H1 (cell line): ENCODE measurements at regions not wholly inside any gene's neighbourhood (a gene's known extent, or its start where the extent isn't known, plus 50 kb on each side); places are given as distances from the start of the nearest gene placed in this dataset.

Experiments used
- CTCF ChIA-PET: fragments of 300-600 bp; sonication (Branson Sonifier 250); formaldehyde crosslinking; loops from one replicate; lab custom pipeline; 2021; ENCODE audit not compliant: partially characterized antibody; lab: Charles Lee
- POLR2A ChIA-PET: fragments of 300-600 bp; sonication (Branson Sonifier 250); formaldehyde crosslinking; loops from one replicate; lab custom pipeline; 2021; ENCODE audit warnings: inconsistent platforms; ENCODE audit not compliant: partially characterized antibody; lab: Charles Lee
- DNase-seq, 2 experiments: peaks; one replicate each; pipeline versions ENCODE4 v3.0.0 to v3.0.0-alpha.2; 2010 to 2022; ENCODE audit warnings: low spot score in 2 of 2, low read depth in 1 of 2, mixed read lengths in 1 of 2
- FAIRE-seq: peaks from 2 replicates; lab custom pipeline; 2011; peaks lifted over from hg19 to GRCh38; lab: Jason Lieb, UNC
- H2AFZ ChIP-seq: 2 replicates; pipeline ENCODE4 v1.8.1; 2012; ENCODE audit warnings: low read length, inconsistent platforms
- H2AK5ac ChIP-seq: 2 replicates; pipeline ENCODE4 v1.6.1; 2013; ENCODE audit warnings: low read depth, low read length
- H2BK120ac ChIP-seq: replicated peaks from 2 replicates; pipeline ENCODE3; 2013; ENCODE audit warnings: low read depth, low read length, inconsistent platforms
- H2BK12ac ChIP-seq: 2 replicates; pipeline ENCODE4 v1.6.1; 2013; ENCODE audit warnings: low read depth, low read length
- H2BK15ac ChIP-seq: 2 replicates; pipeline ENCODE4 v1.6.1; 2013; ENCODE audit warnings: low read length
- H2BK20ac ChIP-seq: 2 replicates; pipeline ENCODE4 v1.6.1; 2013; ENCODE audit warnings: low read length
- H2BK5ac ChIP-seq: 2 replicates; pipeline ENCODE4 v1.6.1; 2013; ENCODE audit warnings: low read depth, low read length
- H3K14ac ChIP-seq: 2 replicates; pipeline ENCODE4 v1.6.1; 2013; ENCODE audit warnings: inconsistent platforms; ENCODE audit not compliant: insufficient read length
- H3K18ac ChIP-seq: 2 replicates; pipeline ENCODE4 v1.6.1; 2013; ENCODE audit warnings: low read length; ENCODE audit errors: extremely low read depth
- H3K23ac ChIP-seq: 2 replicates; pipeline ENCODE4 v1.6.1; 2013; ENCODE audit warnings: inconsistent platforms; ENCODE audit not compliant: insufficient read length
- H3K23me2 ChIP-seq: 2 replicates; pipeline ENCODE4 v1.6.1; 2013; ENCODE audit warnings: low read depth, low read length
- H3K27ac ChIP-seq: 2 replicates; pipeline ENCODE4 v1.6.1; 2011; ENCODE audit warnings: low read depth, low read length, inconsistent platforms
- H3K27me3 ChIP-seq, 4 experiments: replicated peaks in 1 of 4; 1 replicate in 1 of 4; 2 replicates in 3 of 4; pipeline versions ENCODE4 v1.6.1 to v1.8.1; 2011 to 2013; ENCODE audit warnings: low read length in 3 of 4, mild to moderate bottlenecking in 3 of 4, inconsistent platforms in 2 of 4, mixed read lengths in 2 of 4, moderate library complexity in 1 of 4; ENCODE audit not compliant: control insufficient read depth in 3 of 4, insufficient read depth in 3 of 4; ENCODE audit errors: extremely low read depth in 1 of 4
- H3K36me3 ChIP-seq, 4 experiments: 2 replicates each; pipeline versions ENCODE4 v1.6.1 to v1.8.1; 2011 to 2013; ENCODE audit warnings: mild to moderate bottlenecking in 4 of 4, low read length in 3 of 4, moderate library complexity in 2 of 4, control low read depth in 1 of 4, inconsistent platforms in 1 of 4; ENCODE audit not compliant: insufficient read depth in 4 of 4, control insufficient read depth in 2 of 4
- H3K4ac ChIP-seq: replicated peaks from 2 replicates; pipeline ENCODE3; 2013; ENCODE audit warnings: low read length, low read depth, mixed read lengths, inconsistent platforms; ENCODE audit not compliant: insufficient read length
- H3K4me1 ChIP-seq, 4 experiments: replicated peaks in 1 of 4; 1 replicate in 1 of 4; 2 replicates in 3 of 4; pipeline versions ENCODE4 v1.6.1 to v1.8.1; 2011 to 2013; ENCODE audit warnings: low read length in 3 of 4, inconsistent platforms in 2 of 4, mixed read lengths in 1 of 4; ENCODE audit not compliant: insufficient read depth in 4 of 4, control insufficient read depth in 3 of 4
- H3K4me2 ChIP-seq, 2 experiments: 2 replicates each; pipeline versions ENCODE4 v1.6.1 to v1.8.1; 2011 to 2013; ENCODE audit warnings: low read depth in 2 of 2, low read length in 2 of 2, control low read depth in 1 of 2, inconsistent platforms in 1 of 2, mild to moderate bottlenecking in 1 of 2; ENCODE audit not compliant: insufficient read depth in 1 of 2
- H3K4me3 ChIP-seq, 4 experiments: fragments of 200-600, 300-600 bp in 1 of 4; sonication (generic), shearing (Covaris generic), sonication (Bioruptor Twin) in 1 of 4; 2 replicates each; pipeline versions ENCODE4 v1.5.1 to v1.8.1; 2011 to 2016; ENCODE audit warnings: low read length in 4 of 4, low read depth in 3 of 4, control low read depth in 2 of 4, inconsistent platforms in 2 of 4, mild to moderate bottlenecking in 2 of 4, mixed read lengths in 1 of 4, moderate library complexity in 1 of 4; ENCODE audit not compliant: insufficient read depth in 2 of 4; ENCODE audit errors: extremely low read depth in 1 of 4
- H3K56ac ChIP-seq: replicated peaks from 2 replicates; pipeline ENCODE3; 2013; ENCODE audit warnings: low read depth, mild to moderate bottlenecking, mixed read lengths, low read length, inconsistent platforms; ENCODE audit not compliant: insufficient read length
- H3K79me1 ChIP-seq: 2 replicates; pipeline ENCODE4 v1.6.1; 2013; ENCODE audit warnings: low read depth, low read length, control low read depth
- H3K79me2 ChIP-seq, 2 experiments: 2 replicates each; pipeline versions ENCODE4 v1.6.1 to v1.8.1; 2012 to 2013; ENCODE audit warnings: low read length in 2 of 2, mild to moderate bottlenecking in 2 of 2, inconsistent platforms in 1 of 2; ENCODE audit not compliant: insufficient read depth in 2 of 2, control insufficient read depth in 1 of 2
- H3K9ac ChIP-seq, 4 experiments: replicated peaks in 1 of 4; 1 replicate in 1 of 4; 2 replicates in 3 of 4; pipeline versions ENCODE4 v1.6.1 to v1.8.1; 2011 to 2013; ENCODE audit warnings: low read depth in 3 of 4, low read length in 3 of 4, control low read depth in 2 of 4, mild to moderate bottlenecking in 2 of 4, moderate library complexity in 2 of 4, inconsistent platforms in 1 of 4; ENCODE audit errors: extremely low read depth in 1 of 4
- H3K9me3 ChIP-seq, 2 experiments: 2 replicates each; pipeline versions ENCODE4 v1.6.1 to v1.8.1; 2012 to 2013; ENCODE audit warnings: mild to moderate bottlenecking in 2 of 2, moderate library complexity in 2 of 2, control low read depth in 1 of 2, inconsistent platforms in 1 of 2, low read depth in 1 of 2, low read length in 1 of 2, mixed read lengths in 1 of 2; ENCODE audit not compliant: insufficient read depth in 2 of 2
- H4K20me1 ChIP-seq, 2 experiments: replicated peaks in 1 of 2; 2 replicates each; pipeline versions ENCODE3 to v1.8.1; 2011 to 2013; ENCODE audit warnings: inconsistent platforms in 2 of 2, low read length in 2 of 2, mild to moderate bottlenecking in 1 of 2; ENCODE audit not compliant: insufficient read depth in 2 of 2, control insufficient read depth in 1 of 2
- H4K5ac ChIP-seq: 2 replicates; pipeline ENCODE4 v1.6.1; 2013; ENCODE audit warnings: low read length, low read depth, mixed read lengths, inconsistent platforms; ENCODE audit not compliant: insufficient read length
- H4K8ac ChIP-seq: 2 replicates; pipeline ENCODE4 v1.8.0; 2013; ENCODE audit warnings: mild to moderate bottlenecking, moderate library complexity, low read length, inconsistent platforms; ENCODE audit not compliant: insufficient read depth; ENCODE audit errors: extremely low read depth
- H4K91ac ChIP-seq: replicated peaks from 2 replicates; pipeline ENCODE3; 2013; ENCODE audit warnings: low read length, mixed read lengths, inconsistent platforms; ENCODE audit not compliant: insufficient read length
- BACH1 ChIP-seq: IDR thresholded peaks from 2 replicates; pipeline ENCODE4 v1.6.1; 2012; ENCODE audit warnings: low read length, improper control_type of control experiment
- EP300 ChIP-seq, 2 experiments: IDR thresholded peaks; 1 replicate in 1 of 2; 2 replicates in 1 of 2; pipeline ENCODE4 v1.6.1; 2011 to 2012; ENCODE audit warnings: low read depth in 2 of 2, low read length in 2 of 2, mild to moderate bottlenecking in 2 of 2, borderline replicate concordance in 1 of 2, inconsistent platforms in 1 of 2, moderate library complexity in 1 of 2
- JUND ChIP-seq: IDR thresholded peaks from 2 replicates; pipeline ENCODE4 v1.6.1; 2011; ENCODE audit warnings: mild to moderate bottlenecking, improper control_type of control experiment, low read length
- KDM1A ChIP-seq: fragments of 200-600, 300-600 bp; sonication (generic); IDR thresholded peaks from 2 replicates; pipeline ENCODE4 v1.7.1; 2016; ENCODE audit warnings: mild to moderate bottlenecking, low read length, borderline replicate concordance
- POLR2A ChIP-seq, 2 experiments: IDR thresholded peaks; 1 replicate in 1 of 2; 2 replicates in 1 of 2; pipeline ENCODE4 v1.6.1; 2011; ENCODE audit warnings: low read depth in 2 of 2, low read length in 2 of 2, mild to moderate bottlenecking in 2 of 2; ENCODE audit errors: control extremely low read depth in 1 of 2
- SIX5 ChIP-seq: IDR thresholded peaks from 2 replicates; pipeline ENCODE4 v1.6.1; 2011; ENCODE audit warnings: mild to moderate bottlenecking, low read depth, low read length
- WGBS, 2 experiments: shearing (Covaris generic) in 1 of 2; methylation state at CpG; one replicate each; pipeline versions ENCODE4 v1.1.6 to v1.1.7; 2013 to 2015; ENCODE audit warnings: low lambda C conversion rate in 2 of 2, mixed read lengths in 2 of 2, inconsistent platforms in 1 of 2, low coverage in 1 of 2, missing lambda C conversion rate in 1 of 2; ENCODE audit not compliant: insufficient replicate concordance in 2 of 2, insufficient coverage in 1 of 2, insufficient read length in 1 of 2; ENCODE audit errors: extremely low coverage in 1 of 2, missing lambda C conversion rate in 1 of 2; 5-methylcytosine and 5-hydroxymethylcytosine counted together

- Histone ChIP-seq H3K9ac (no peak overlapping the region), H3K9me3 (no peaks in the 10 kb centered on the region), H3K23me2 (no peaks in the 10 kb centered on the region), H2BK20ac (no peak overlapping the region), H4K5ac (no peak overlapping the region), H2AK5ac (no peak overlapping the region), H2BK12ac (no peak overlapping the region), H3K79me2 (no peaks in the 10 kb centered on the region), H2BK15ac (no peak overlapping the region), H3K23ac (no peak overlapping the region), H3K4me1 (peaks cover 0 to 3% (median 0%) of the 10 kb centered on the region in 4 experiments; a peak in 1 of 7 replicates), H3K79me1 (no peaks in the 10 kb centered on the region), H3K27me3 (no peaks in the 10 kb centered on the region), H3K18ac (no peak overlapping the region), H3K4me3 (no peak overlapping the region), H3K14ac (no peak overlapping the region), H3K4me2 (no peak overlapping the region), H4K8ac (no peak overlapping the region), H3K27ac (no peak overlapping the region), H4K20me1 (no peaks in the 10 kb centered on the region), H3K4ac (no peak overlapping the region), H2BK5ac (no peak overlapping the region), H3K36me3 (no peaks in the 10 kb centered on the region), H4K91ac (no peak overlapping the region), H3K56ac (no peak overlapping the region), H2AFZ (peak overlapping the region; percentile 45; the same call in 1 of the 2 replicates), H2BK120ac (no peak overlapping the region)
- TF ChIP-seq SIX5 (no peak), POLR2A (IDR thresholded peaks at IDR 0.05; ENCODE audit: control extremely low read depth in 1 of 2, low read depth in 2 of 2, low read length in 2 of 2) (no peak), KDM1A (no peak), EP300 (IDR thresholded peaks at IDR 0.05; ENCODE audit: borderline replicate concordance in 1 of 2, low read depth in 2 of 2, low read length in 2 of 2) (no peak), JUND (no peak), BACH1 (no peak)
- WGBS, 2 experiments: 85% methylated on average over 3 of the region's 3 CpGs; no CpG with 5 or more reads in 1 of the 2 experiments
- no peak for FAIRE-seq
- POLR2A ChIA-PET: interaction anchor here (0.9 kb wide), 1 partner anchor 14 kb away, joined by 3 read pairs; no protein-coding TSS in a partner anchor
- CTCF ChIA-PET: interaction anchor here (0.6 kb wide), 1 partner anchor 39 kb away, joined by 3 read pairs; no protein-coding TSS in a partner anchor
- DNase-seq: no peak
Measured at GRCh38 chr2:8231902-8232301, 450.0 kb upstream of the ID2 start.
